MG63 (cell line): ENCODE measurements at regions not wholly inside any gene's neighbourhood (a gene's known extent, or its start where the extent isn't known, plus 50 kb on each side); places are given as distances from the start of the nearest gene placed in this dataset.
A peak's percentile ranks its signal among the peaks of the same experiment; 100 is the strongest.
"Not testable (repeated sequence)": the region's sequence is repeated elsewhere in the genome, so short reads cannot be mapped to it uniquely, and the experiment has no call there.

Source experiments
- DNase-seq: peaks from one replicate; pipeline ENCODE4 v3.0.0-alpha.2; 2020
- H3K27me3 ChIP-seq: fragments of 250-450 bp; sonication (Bioruptor Pico); 2 replicates; pipeline ENCODE4 v1.5.1; 2020; ENCODE audit warnings: mild to moderate bottlenecking, moderate library complexity
- H3K36me3 ChIP-seq: fragments of 250-450 bp; sonication (Bioruptor Pico); 2 replicates; pipeline ENCODE4 v1.5.1; 2020; ENCODE audit warnings: mild to moderate bottlenecking, moderate library complexity
- H3K4me3 ChIP-seq: fragments of 250-450 bp; sonication (Bioruptor Pico); 2 replicates; pipeline ENCODE4 v1.5.1; 2020; ENCODE audit warnings: mild to moderate bottlenecking, moderate library complexity
- H3K9me3 ChIP-seq: fragments of 250-450 bp; sonication (Bioruptor Pico); 2 replicates; pipeline ENCODE4 v1.5.1; 2020; ENCODE audit warnings: mild to moderate bottlenecking, moderate library complexity

GRCh38 chr1:38584448-38585355 lies 274.9 kb downstream of the RRAGC start:
- Histone ChIP-seq H3K36me3 (no peaks in the 10 kb centered on the region), H3K27me3 (no peaks in the 10 kb centered on the region), H3K9me3 (no peaks in the 10 kb centered on the region)

GRCh38 chr1:38583287-38583686 lies 276.3 kb downstream of the RRAGC start:
- not testable (repeated sequence) for H3K9me3 ChIP-seq, H3K4me3 ChIP-seq, DNase-seq, H3K36me3 ChIP-seq, H3K27me3 ChIP-seq

More at GRCh38 chr1:38584448-38585355, 274.9 kb downstream of the RRAGC start:
- no peak overlapping the region for H3K4me3 ChIP-seq
- no peak for DNase-seq

GRCh38 chr1:38581396-38581795 lies 278.2 kb downstream of the RRAGC start:
- no peak overlapping the region for H3K4me3 ChIP-seq
- no peak for DNase-seq
- no peaks in the 10 kb centered on the region for H3K27me3 ChIP-seq
- no peaks in the 10 kb centered on the region for H3K36me3 ChIP-seq
- no peaks in the 10 kb centered on the region for H3K9me3 ChIP-seq

- Histone ChIP-seq H3K36me3 (no peaks in the 10 kb centered on the region), H3K4me3 (no peak overlapping the region), H3K9me3 (no peaks in the 10 kb centered on the region), H3K27me3 (no peaks in the 10 kb centered on the region)
- DNase-seq = no peak
These were observed 279.0 kb downstream of the RRAGC start for GRCh38 chr1:38580594-38580993.

GRCh38 chr1:38579056-38579455 lies 280.5 kb downstream of the RRAGC start:
- no peaks in the 10 kb centered on the region for H3K9me3 ChIP-seq
- no peak overlapping the region for H3K4me3 ChIP-seq
- H3K27me3 ChIP-seq = no peaks in the 10 kb centered on the region
- no peaks in the 10 kb centered on the region for H3K36me3 ChIP-seq
- no peak for DNase-seq

- no peak overlapping the region for H3K4me3 ChIP-seq
- H3K36me3 ChIP-seq = no peaks in the 10 kb centered on the region
- H3K27me3 ChIP-seq = no peaks in the 10 kb centered on the region
- DNase-seq = no peak
- no peaks in the 10 kb centered on the region for H3K9me3 ChIP-seq
These were observed 281.2 kb downstream of the RRAGC start for GRCh38 chr1:38578271-38578951.

- Histone ChIP-seq H3K4me3 (no peak overlapping the region), H3K27me3 (no peaks in the 10 kb centered on the region), H3K36me3 (no peaks in the 10 kb centered on the region), H3K9me3 (no peaks in the 10 kb centered on the region)
- DNase-seq = no peak
These were observed 281.7 kb downstream of the RRAGC start for GRCh38 chr1:38577937-38578270.

GRCh38 chr1:38577385-38577784 lies 282.2 kb downstream of the RRAGC start:
- Histone ChIP-seq H3K36me3 (no peaks in the 10 kb centered on the region), H3K27me3 (no peaks in the 10 kb centered on the region), H3K4me3 (no peak overlapping the region), H3K9me3 (no peaks in the 10 kb centered on the region)
- no peak for DNase-seq

- Histone ChIP-seq H3K27me3 (no peaks in the 10 kb centered on the region), H3K4me3 (no peak overlapping the region), H3K36me3 (no peaks in the 10 kb centered on the region), H3K9me3 (no peaks in the 10 kb centered on the region)
- DNase-seq = no peak
These were observed 283.3 kb downstream of the RRAGC start for GRCh38 chr1:38576241-38576640.

GRCh38 chr1:38571726-38572125 lies 287.8 kb downstream of the RRAGC start:
- no peaks in the 10 kb centered on the region for H3K36me3 ChIP-seq
- no peak overlapping the region for H3K4me3 ChIP-seq
- no peaks in the 10 kb centered on the region for H3K9me3 ChIP-seq
- peak; percentile 68 for DNase-seq
- no peaks in the 10 kb centered on the region for H3K27me3 ChIP-seq

- Histone ChIP-seq H3K4me3 (no peak overlapping the region), H3K36me3 (no peaks in the 10 kb centered on the region), H3K9me3 (no peaks in the 10 kb centered on the region), H3K27me3 (no peaks in the 10 kb centered on the region)
- DNase-seq = no peak
These were observed 289.0 kb downstream of the RRAGC start for GRCh38 chr1:38570657-38570975.

- no peak overlapping the region for H3K4me3 ChIP-seq
- no peaks in the 10 kb centered on the region for H3K27me3 ChIP-seq
- H3K9me3 ChIP-seq = no peaks in the 10 kb centered on the region
- no peak for DNase-seq
- H3K36me3 ChIP-seq = no peaks in the 10 kb centered on the region
These were observed 289.5 kb downstream of the RRAGC start for GRCh38 chr1:38569932-38570656.

- DNase-seq = no peak
- Histone ChIP-seq H3K4me3 (no peak overlapping the region), H3K27me3 (no peaks in the 10 kb centered on the region), H3K36me3 (no peaks in the 10 kb centered on the region), H3K9me3 (no peaks in the 10 kb centered on the region)
These were observed 291.3 kb downstream of the RRAGC start for GRCh38 chr1:38568061-38568857.

GRCh38 chr1:38567401-38567800 lies 292.2 kb downstream of the RRAGC start:
- H3K36me3 ChIP-seq = no peaks in the 10 kb centered on the region
- no peak overlapping the region for H3K4me3 ChIP-seq
- no peaks in the 10 kb centered on the region for H3K27me3 ChIP-seq
- DNase-seq = no peak
- no peaks in the 10 kb centered on the region for H3K9me3 ChIP-seq

- no peaks in the 10 kb centered on the region for H3K36me3 ChIP-seq
- no peaks in the 10 kb centered on the region for H3K27me3 ChIP-seq
- DNase-seq = peak; percentile 28
- H3K9me3 ChIP-seq = no peaks in the 10 kb centered on the region
- H3K4me3 ChIP-seq = no peak overlapping the region
These were observed 294.5 kb downstream of the RRAGC start for GRCh38 chr1:38565020-38565491.

GRCh38 chr1:38563942-38564735 lies 295.4 kb downstream of the RRAGC start:
- H3K9me3 ChIP-seq = no peaks in the 10 kb centered on the region
- DNase-seq = no peak
- H3K36me3 ChIP-seq = no peaks in the 10 kb centered on the region
- H3K27me3 ChIP-seq = no peaks in the 10 kb centered on the region
- no peak overlapping the region for H3K4me3 ChIP-seq
